SK-N-SH (cell line): ENCODE measurements at regions not wholly inside any gene's neighbourhood (a gene's known extent, or its start where the extent isn't known, plus 50 kb on each side); places are given as distances from the start of the nearest gene placed in this dataset.

Source experiments
- CTCF ChIA-PET: fragments of 300-600, 350-600 bp; formaldehyde crosslinking; extraction: SDS; loops from one replicate; lab custom pipeline; 2021; lab: Yijun Ruan, JAX
- POLR2A ChIA-PET: fragments of 350-600 bp; sonication (Branson Sonifier 250); formaldehyde crosslinking; extraction: SDS; loops from one replicate; lab custom pipeline; 2020; ENCODE audit warnings: antibody characterized with exemption, inconsistent platforms; lab: Yijun Ruan, JAX
- DNase-seq: peaks from one replicate; pipeline ENCODE4 v3.0.0; 2012
- H2AFZ ChIP-seq: fragments of 200-600 bp; sonication (generic); 2 replicates; pipeline ENCODE4 v1.8.1; 2016; ENCODE audit warnings: antibody characterized with exemption, mild to moderate bottlenecking, low read depth
- H3F3A ChIP-seq: fragments of 200-600 bp; sonication (generic); replicated peaks from 2 replicates; pipeline ENCODE3; 2016; ENCODE audit warnings: antibody characterized with exemption, mild to moderate bottlenecking; ENCODE audit not compliant: insufficient read depth
- H3K27ac ChIP-seq, 2 experiments: fragments of 200-500 bp in 1 of 2; fragments of 200-600 bp in 1 of 2; sonication (Bioruptor generic) in 1 of 2; sonication (generic), shearing (Covaris generic) in 1 of 2; 2 replicates each; pipeline versions ENCODE4 v1.5.1 to v1.6.1; 2014 to 2016; ENCODE audit warnings: low read depth in 2 of 2, inconsistent platforms in 1 of 2, low read length in 1 of 2, mild to moderate bottlenecking in 1 of 2, mixed read lengths in 1 of 2
- H3K27me3 ChIP-seq: fragments of 200-600 bp; sonication (generic), shearing (Covaris generic); 2 replicates; pipeline ENCODE4 v1.6.1; 2016; ENCODE audit warnings: mixed run types; ENCODE audit not compliant: insufficient read depth
- H3K36me3 ChIP-seq, 2 experiments: fragments of 200-500 bp in 1 of 2; fragments of 200-600 bp in 1 of 2; sonication (Bioruptor generic) in 1 of 2; sonication (generic) in 1 of 2; replicated peaks in 1 of 2; 2 replicates each; pipeline versions ENCODE3 to v1.5.1; 2014 to 2016; ENCODE audit warnings: low read length in 1 of 2, mild to moderate bottlenecking in 1 of 2; ENCODE audit not compliant: insufficient read depth in 2 of 2, control insufficient read depth in 1 of 2
- H3K4me1 ChIP-seq, 2 experiments: fragments of 200-500 bp in 1 of 2; fragments of 200-600 bp in 1 of 2; sonication (Bioruptor generic) in 1 of 2; sonication (generic), shearing (Covaris generic) in 1 of 2; 2 replicates each; pipeline versions ENCODE4 v1.5.1 to v1.6.1; 2014 to 2016; ENCODE audit warnings: low read depth in 1 of 2, low read length in 1 of 2, mixed run types in 1 of 2; ENCODE audit not compliant: insufficient read depth in 2 of 2, control insufficient read depth in 1 of 2
- H3K4me2 ChIP-seq: fragments of 200-600 bp; sonication (generic), shearing (Covaris generic); 2 replicates; pipeline ENCODE4 v1.6.1; 2017; ENCODE audit warnings: mixed run types
- H3K4me3 ChIP-seq, 2 experiments: fragments of 200-500 bp in 1 of 2; fragments of 200-600 bp in 1 of 2; sonication (Bioruptor generic) in 1 of 2; sonication (generic), shearing (Covaris generic) in 1 of 2; 2 replicates each; pipeline versions ENCODE4 v1.5.1 to v1.8.1; 2014 to 2016; ENCODE audit warnings: low read depth in 2 of 2, inconsistent platforms in 1 of 2, low read length in 1 of 2, mild to moderate bottlenecking in 1 of 2, mixed read lengths in 1 of 2, moderate library complexity in 1 of 2
- H3K79me2 ChIP-seq: fragments of 200-600 bp; sonication (generic); 2 replicates; pipeline ENCODE4 v1.8.1; 2017; ENCODE audit warnings: mild to moderate bottlenecking; ENCODE audit not compliant: insufficient read depth
- H3K9ac ChIP-seq: fragments of 200-600 bp; sonication (generic); 2 replicates; pipeline ENCODE4 v1.6.1; 2017; ENCODE audit warnings: mixed run types
- H3K9me2 ChIP-seq: fragments of 200-600 bp; sonication (generic); 2 replicates; pipeline ENCODE4 v1.6.1; 2017; ENCODE audit warnings: mixed run types
- H3K9me3 ChIP-seq: fragments of 200-600 bp; sonication (generic); 2 replicates; pipeline ENCODE4 v1.6.1; 2017; ENCODE audit warnings: mixed run types, mild to moderate bottlenecking, moderate library complexity
- H4K20me1 ChIP-seq: fragments of 200-600 bp; sonication (generic); 2 replicates; pipeline ENCODE4 v1.6.1; 2017; ENCODE audit warnings: mild to moderate bottlenecking, mixed run types; ENCODE audit not compliant: insufficient read depth
- CTCF ChIP-seq: fragments of 200-600 bp; sonication (generic); IDR thresholded peaks from 2 replicates; pipeline ENCODE4 v1.6.1; 2017; ENCODE audit warnings: antibody characterized with exemption, mild to moderate bottlenecking, moderate library complexity
- EP300 ChIP-seq, 2 experiments: IDR thresholded peaks; 2 replicates each; pipeline versions ENCODE4 v1.4.0 to v1.6.1; 2012; ENCODE audit warnings: borderline replicate concordance in 1 of 2, low read depth in 1 of 2, low read length in 1 of 2
- EZH2phosphoT487 ChIP-seq: fragments of 200-600 bp; sonication (generic); IDR thresholded peaks from 2 replicates; pipeline ENCODE4 v1.6.1; 2017; ENCODE audit warnings: low read depth, mixed run types, mild to moderate bottlenecking, antibody characterized with exemption, moderate library complexity, borderline replicate concordance
- FOSL2 ChIP-seq: IDR thresholded peaks from 2 replicates; pipeline ENCODE4 v1.4.0; 2012; ENCODE audit warnings: low read depth, mild to moderate bottlenecking, moderate library complexity, borderline replicate concordance
- GABPA ChIP-seq: IDR thresholded peaks from 2 replicates; pipeline ENCODE4 v1.4.0; 2012; ENCODE audit warnings: low read depth, mild to moderate bottlenecking
- IRF3 ChIP-seq: fragments of 150-350 bp; IDR thresholded peaks from 2 replicates; pipeline ENCODE4 v1.6.1; 2016; ENCODE audit warnings: mild to moderate bottlenecking, low read depth, low read length
- MEF2A ChIP-seq: IDR thresholded peaks from 2 replicates; pipeline ENCODE4 v1.4.0; 2012; ENCODE audit warnings: low read depth, borderline replicate concordance
- POLR2AphosphoS5 ChIP-seq: IDR thresholded peaks from 2 replicates; pipeline ENCODE4 v1.6.1; 2012; ENCODE audit warnings: low read depth, low read length
- RAD21 ChIP-seq: IDR thresholded peaks from 2 replicates; pipeline ENCODE4 v1.6.1; 2012; ENCODE audit warnings: mild to moderate bottlenecking, low read length
- RCOR1 ChIP-seq: fragments of 150-350 bp; IDR thresholded peaks from 2 replicates; pipeline ENCODE4 v1.6.1; 2017; ENCODE audit warnings: antibody characterized with exemption, low read length
- REST ChIP-seq: IDR thresholded peaks from 2 replicates; pipeline ENCODE4 v1.6.1; 2012; ENCODE audit warnings: mild to moderate bottlenecking, low read depth, low read length, moderate library complexity
- RXRA ChIP-seq: IDR thresholded peaks from 2 replicates; pipeline ENCODE4 v1.4.0; 2012; ENCODE audit warnings: low read depth, mild to moderate bottlenecking, borderline replicate concordance
- SIN3A ChIP-seq: IDR thresholded peaks from 2 replicates; pipeline ENCODE4 v1.6.1; 2012; ENCODE audit warnings: low read depth, mild to moderate bottlenecking, low read length, moderate library complexity, borderline replicate concordance
- TAF1 ChIP-seq: IDR thresholded peaks from 2 replicates; pipeline ENCODE4 v1.6.1; 2012; ENCODE audit warnings: low read depth, mild to moderate bottlenecking, low read length, moderate library complexity, borderline replicate concordance
- TEAD4 ChIP-seq: IDR thresholded peaks from 2 replicates; pipeline ENCODE4 v1.4.0; 2012; ENCODE audit warnings: mild to moderate bottlenecking, borderline replicate concordance; ENCODE audit not compliant: insufficient read depth
- ZBTB33 ChIP-seq: IDR thresholded peaks from 2 replicates; pipeline ENCODE4 v1.4.0; 2012; ENCODE audit warnings: low read depth, borderline replicate concordance
- WGBS: methylation state at CpG from one replicate; pipeline ENCODE4 v1.1.6; 2017; ENCODE audit warnings: low lambda C conversion rate; 5-methylcytosine and 5-hydroxymethylcytosine counted together

GRCh38 chr9:31275419-31275818 is 1109.0 kb upstream of the ACO1 start:
- no peaks in the 10 kb centered on the region for H3K79me2 ChIP-seq
- H3F3A ChIP-seq = no peaks in the 10 kb centered on the region
- no peaks in the 10 kb centered on the region for H3K27me3 ChIP-seq
- DNase-seq = no peak
- no peak overlapping the region for H3K4me3 ChIP-seq
- H2AFZ ChIP-seq = no peak overlapping the region
- H3K4me2 ChIP-seq = no peak overlapping the region
- TF ChIP-seq RAD21 (no peak), TAF1 (no peak), TEAD4 (no peak), MEF2A (no peak), EZH2phosphoT487 (no peak), CTCF (no peak), IRF3 (no peak), EP300 (IDR thresholded peaks at IDR 0.05; ENCODE audit: borderline replicate concordance in 1 of 2, low read depth in 1 of 2, low read length in 1 of 2) (no peak), RCOR1 (no peak), FOSL2 (no peak), SIN3A (no peak), REST (no peak), POLR2AphosphoS5 (no peak), RXRA (no peak), GABPA (no peak), ZBTB33 (no peak)
- H3K4me1 ChIP-seq = no peaks in the 10 kb centered on the region
- H3K9ac ChIP-seq = no peak overlapping the region
- 17% methylated on average over 1 of the region's 1 CpG for WGBS
- no peaks in the 10 kb centered on the region for H4K20me1 ChIP-seq
- no peaks in the 10 kb centered on the region for H3K9me3 ChIP-seq
- no peak overlapping the region for H3K27ac ChIP-seq
- no peaks in the 10 kb centered on the region for H3K36me3 ChIP-seq
- H3K9me2 ChIP-seq = no peaks in the 10 kb centered on the region
- ChIA-PET POLR2A (no interaction called here), CTCF (no interaction called here)
